ENCODE measurements at regions not wholly inside any gene's neighbourhood (a gene's known extent, or its start where the extent isn't known, plus 50 kb on each side); places are given as distances from the start of the nearest gene placed in this dataset.

DNA sequence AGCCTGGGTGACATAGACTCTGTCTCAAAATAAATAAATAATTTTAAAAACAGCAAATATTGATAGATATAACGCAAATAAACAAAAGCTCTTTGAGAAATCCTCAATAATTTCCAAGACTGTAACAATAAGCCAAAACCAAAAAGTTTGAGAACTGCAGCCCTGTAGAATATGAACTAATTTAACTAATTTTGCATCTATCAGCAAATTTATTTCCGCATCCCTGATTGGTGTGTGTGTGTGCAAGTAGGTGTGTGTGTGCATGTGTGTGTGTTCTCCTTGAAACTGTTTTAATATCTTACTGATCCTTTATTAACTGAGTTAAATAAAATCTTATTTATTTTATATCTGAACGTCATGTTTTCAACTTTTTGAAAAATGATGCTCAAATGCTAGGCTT lies 67.0 kb upstream of the ISX start:
- Histone ChIP-seq H3K36me3 (no peaks in the 10 kb centered on the region), H3K27ac (no peak overlapping the region), H3K9me3 (no peaks in the 10 kb centered on the region), H3K27me3 (no peaks in the 10 kb centered on the region), H3K4me1 (no peaks in the 10 kb centered on the region), H3K4me3 (no peak overlapping the region)
- TF ChIP-seq EP300 (IDR thresholded peaks at IDR 0.05) (no peak), POLR2A (IDR thresholded peaks at IDR 0.05) (no peak), POLR2AphosphoS5 (IDR thresholded peaks at IDR 0.05) (no peak)
- TF ChIP-seq, protein P1, sequence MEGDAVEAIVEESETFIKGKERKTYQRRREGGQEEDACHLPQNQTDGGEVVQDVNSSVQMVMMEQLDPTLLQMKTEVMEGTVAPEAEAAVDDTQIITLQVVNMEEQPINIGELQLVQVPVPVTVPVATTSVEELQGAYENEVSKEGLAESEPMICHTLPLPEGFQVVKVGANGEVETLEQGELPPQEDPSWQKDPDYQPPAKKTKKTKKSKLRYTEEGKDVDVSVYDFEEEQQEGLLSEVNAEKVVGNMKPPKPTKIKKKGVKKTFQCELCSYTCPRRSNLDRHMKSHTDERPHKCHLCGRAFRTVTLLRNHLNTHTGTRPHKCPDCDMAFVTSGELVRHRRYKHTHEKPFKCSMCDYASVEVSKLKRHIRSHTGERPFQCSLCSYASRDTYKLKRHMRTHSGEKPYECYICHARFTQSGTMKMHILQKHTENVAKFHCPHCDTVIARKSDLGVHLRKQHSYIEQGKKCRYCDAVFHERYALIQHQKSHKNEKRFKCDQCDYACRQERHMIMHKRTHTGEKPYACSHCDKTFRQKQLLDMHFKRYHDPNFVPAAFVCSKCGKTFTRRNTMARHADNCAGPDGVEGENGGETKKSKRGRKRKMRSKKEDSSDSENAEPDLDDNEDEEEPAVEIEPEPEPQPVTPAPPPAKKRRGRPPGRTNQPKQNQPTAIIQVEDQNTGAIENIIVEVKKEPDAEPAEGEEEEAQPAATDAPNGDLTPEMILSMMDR (IDR thresholded peaks at IDR 0.05): no peak
- ATAC-seq (ENCODE audit: low FRiP score in 2 of 2) (no peak), DNase-seq (no peak)
- 75 to 92% methylated on average over 3 of the region's 3 CpGs for WGBS, 2 donors

DNA sequence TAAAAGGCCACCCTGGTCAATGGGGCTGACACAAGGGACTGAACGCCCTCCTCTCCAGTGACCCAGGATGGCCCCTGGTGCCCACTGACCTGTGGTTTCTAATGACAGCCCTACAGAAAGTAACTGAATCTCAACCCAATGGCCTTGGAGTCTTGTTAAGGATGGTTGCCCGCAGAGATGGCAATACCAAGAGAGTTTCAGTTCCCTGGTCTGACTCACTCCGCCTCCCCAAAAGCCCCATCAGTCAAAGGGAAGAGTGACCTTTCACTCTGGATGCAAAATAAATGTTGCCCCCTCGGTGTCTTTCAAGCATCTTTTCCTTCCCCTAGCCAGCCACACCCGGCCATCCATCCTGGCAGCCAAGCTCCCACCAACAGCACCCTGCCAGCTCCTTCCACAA lies 57.7 kb upstream of the ISX start:
- Histone ChIP-seq H3K27me3 (no peaks in the 10 kb centered on the region), H3K4me1 (no peaks in the 10 kb centered on the region), H3K4me3 (no peak overlapping the region), H3K27ac (no peak overlapping the region), H3K9me3 (no peaks in the 10 kb centered on the region), H3K36me3 (no peaks in the 10 kb centered on the region)
- WGBS, 2 donors: 74 to 77% methylated on average over 5 of the region's 5 CpGs
- TF ChIP-seq, protein P1 (IDR thresholded peaks at IDR 0.05): no peak
- TF ChIP-seq EP300 (IDR thresholded peaks at IDR 0.05): no peak
- no peak for TF ChIP-seq POLR2AphosphoS5 (IDR thresholded peaks at IDR 0.05)
- no peak for TF ChIP-seq POLR2A (IDR thresholded peaks at IDR 0.05)
- ATAC-seq (ENCODE audit: low FRiP score in 2 of 2) (no peak), DNase-seq (no peak)

- no peak for DNase-seq
- Histone ChIP-seq H3K36me3 (no peaks in the 10 kb centered on the region), H3K4me3 (no peak overlapping the region), H3K4me1 (no peaks in the 10 kb centered on the region), H3K27ac (no peak overlapping the region), H3K9me3 (no peaks in the 10 kb centered on the region), H3K27me3 (no peaks in the 10 kb centered on the region)
- no peak for TF ChIP-seq POLR2AphosphoS5 (IDR thresholded peaks at IDR 0.05)
- TF ChIP-seq EP300 (IDR thresholded peaks at IDR 0.05): no peak
- TF ChIP-seq, protein P1 (IDR thresholded peaks at IDR 0.05): no peak
- TF ChIP-seq POLR2A (IDR thresholded peaks at IDR 0.05): no peak
- no peak for ATAC-seq (ENCODE audit: low FRiP score in 2 of 2)
- WGBS, 2 donors: 91 to 94% methylated on average over 6 of the region's 6 CpGs
Observed at GRCh38 chr22:35010543-35010942, 55.4 kb upstream of the ISX start.

DNA sequence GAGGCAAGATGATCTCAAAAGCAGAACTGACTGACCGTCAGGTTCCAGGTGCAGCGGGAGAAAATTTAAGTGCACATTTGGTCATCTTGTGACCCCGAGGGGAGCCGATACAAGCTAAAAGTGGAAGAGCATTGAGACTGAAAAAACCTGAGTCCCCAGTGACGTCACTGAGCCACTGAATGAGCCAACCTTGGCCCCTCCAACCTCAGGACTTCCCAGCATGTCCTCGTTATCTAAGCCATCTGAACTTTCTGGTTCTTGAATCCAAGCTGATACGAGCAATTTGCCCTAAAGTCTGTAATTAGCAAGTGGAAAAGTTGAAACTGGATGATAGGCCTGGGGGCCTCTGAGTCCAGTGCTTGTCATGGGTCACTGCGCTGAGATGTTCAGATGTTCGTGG lies 51.1 kb upstream of the ISX start:
- no peak for ATAC-seq (ENCODE audit: low FRiP score in 2 of 2)
- H3K4me1 ChIP-seq: no peaks in the 10 kb centered on the region
- 89 to 92% methylated on average over 9 of the region's 9 CpGs for WGBS, 2 donors
- DNase-seq: no peak
- no peaks in the 10 kb centered on the region for H3K36me3 ChIP-seq
- no peak overlapping the region for H3K27ac ChIP-seq
- no peak overlapping the region for H3K4me3 ChIP-seq
- TF ChIP-seq, protein P1 (IDR thresholded peaks at IDR 0.05): no peak
- TF ChIP-seq POLR2A (IDR thresholded peaks at IDR 0.05) (no peak), POLR2AphosphoS5 (IDR thresholded peaks at IDR 0.05) (no peak), EP300 (IDR thresholded peaks at IDR 0.05) (no peak)
- no peaks in the 10 kb centered on the region for H3K27me3 ChIP-seq
- H3K9me3 ChIP-seq: no peaks in the 10 kb centered on the region

Data from upper lobe of left lung (tissue), 6 donors.